ENCODE measurements at regions not wholly inside any gene's neighbourhood (a gene's known extent, or its start where the extent isn't known, plus 50 kb on each side); places are given as distances from the start of the nearest gene placed in this dataset.
"Not testable (repeated sequence)": the region's sequence is repeated elsewhere in the genome, so short reads cannot be mapped to it uniquely, and the experiment has no call there.

- CTCF ChIA-PET, H3K4me3 Mint-ChIP-seq, H3K27me3 Mint-ChIP-seq, H3K4me1 Mint-ChIP-seq, H3K36me3 Mint-ChIP-seq, H3K27ac Mint-ChIP-seq, DNase-seq: not testable (repeated sequence)
- peaks cover 25% of the 10 kb centered on the region for H3K9me3 Mint-ChIP-seq
These were observed 236.8 kb downstream of the VAPA start for GRCh38 chr18:10150576-10150975.

DNA sequence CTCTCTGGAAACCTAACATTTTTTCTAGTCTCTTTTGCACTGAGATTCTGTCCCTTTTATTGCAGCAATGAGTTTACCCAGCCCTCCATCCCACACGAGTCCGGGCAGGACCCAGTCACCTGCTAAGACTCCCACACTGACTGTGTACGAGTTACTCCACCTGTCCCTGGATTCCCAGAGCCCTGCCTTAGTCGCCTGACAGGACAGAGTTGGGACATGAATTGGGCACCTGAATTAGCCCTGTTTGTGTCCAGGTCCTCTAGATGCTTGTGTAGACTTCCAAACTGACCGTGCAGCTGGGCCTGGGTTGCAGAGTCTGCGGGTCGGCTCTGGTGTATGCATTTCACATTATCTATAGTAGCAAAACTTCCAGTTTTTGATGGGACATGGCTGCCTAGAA lies 238.7 kb downstream of the VAPA start:
- CTCF ChIA-PET = no interaction called here
- no peak for DNase-seq
- Mint-ChIP-seq H3K9me3 (peaks cover 25% of the 10 kb centered on the region), H3K4me3 (no peak overlapping the region), H3K36me3 (no peaks in the 10 kb centered on the region), H3K27me3 (no peaks in the 10 kb centered on the region), H3K27ac (no peak overlapping the region), H3K4me1 (no peaks in the 10 kb centered on the region)

- no peak for DNase-seq
- Mint-ChIP-seq H3K36me3 (no peaks in the 10 kb centered on the region), H3K4me1 (no peaks in the 10 kb centered on the region), H3K27ac (no peak overlapping the region), H3K27me3 (no peaks in the 10 kb centered on the region), H3K9me3 (peaks cover 25% of the 10 kb centered on the region), H3K4me3 (no peak overlapping the region)
- CTCF ChIA-PET = no interaction called here
These were observed 240.3 kb downstream of the VAPA start for GRCh38 chr18:10153924-10154752.

- no peak for DNase-seq
- no peaks in the 10 kb centered on the region for H3K27me3 Mint-ChIP-seq
- no peaks in the 10 kb centered on the region for H3K4me1 Mint-ChIP-seq
- CTCF ChIA-PET = no interaction called here
- H3K9me3 Mint-ChIP-seq = no peaks in the 10 kb centered on the region
- H3K36me3 Mint-ChIP-seq = no peaks in the 10 kb centered on the region
- H3K27ac Mint-ChIP-seq = no peak overlapping the region
- no peak overlapping the region for H3K4me3 Mint-ChIP-seq
These were observed 243.9 kb downstream of the VAPA start for GRCh38 chr18:10157706-10158105.

- Mint-ChIP-seq H3K27ac (no peak overlapping the region), H3K9me3 (no peaks in the 10 kb centered on the region), H3K4me3 (no peak overlapping the region), H3K36me3 (no peaks in the 10 kb centered on the region), H3K4me1 (no peaks in the 10 kb centered on the region), H3K27me3 (no peaks in the 10 kb centered on the region)
- CTCF ChIA-PET = no interaction called here
- DNase-seq = no peak
These were observed 246.4 kb downstream of the VAPA start for GRCh38 chr18:10160251-10160650.

DNA sequence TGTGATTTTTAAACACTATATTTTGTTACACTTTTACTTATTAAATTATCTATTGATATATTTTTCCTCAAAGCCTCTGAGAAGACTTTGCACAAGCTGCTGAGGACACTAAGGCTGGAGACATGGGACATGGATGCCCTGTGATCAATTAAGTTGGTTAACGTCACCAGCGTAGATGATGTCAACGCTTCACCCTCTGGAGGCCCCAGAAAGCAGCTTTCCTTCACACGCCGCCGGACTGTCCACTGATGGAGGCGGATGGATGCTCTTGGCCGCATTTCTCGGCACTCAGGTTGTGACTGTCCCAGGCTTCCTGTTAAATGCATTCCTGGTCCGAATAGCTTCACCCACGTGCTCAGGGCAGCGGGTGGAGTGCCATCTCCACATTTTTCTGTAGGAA lies 247.5 kb downstream of the VAPA start:
- CTCF ChIA-PET = no interaction called here
- Mint-ChIP-seq H3K4me1 (no peaks in the 10 kb centered on the region), H3K27ac (no peak overlapping the region), H3K36me3 (no peaks in the 10 kb centered on the region), H3K27me3 (no peaks in the 10 kb centered on the region), H3K9me3 (no peaks in the 10 kb centered on the region), H3K4me3 (no peak overlapping the region)
- DNase-seq = no peak

DNA sequence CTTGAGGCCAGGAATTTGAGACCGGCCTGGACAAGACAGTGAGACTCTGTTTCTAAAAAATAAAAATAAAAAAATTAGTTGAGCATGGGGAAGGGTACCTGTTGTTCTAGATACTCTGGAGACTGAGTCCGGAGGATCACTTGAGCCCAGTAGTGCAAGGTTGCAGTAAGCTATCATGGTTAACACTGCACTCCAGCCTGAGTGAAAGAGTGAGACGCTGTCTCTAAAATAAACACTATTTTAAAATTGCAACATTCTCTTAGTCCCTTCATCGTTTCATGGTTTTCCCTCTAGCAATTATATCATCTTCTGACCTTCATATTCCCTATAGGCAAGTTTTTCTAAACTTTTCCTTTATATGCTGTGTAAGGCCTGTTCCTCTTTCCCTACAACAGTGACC lies 248.5 kb downstream of the VAPA start:
- Mint-ChIP-seq H3K9me3 (no peaks in the 10 kb centered on the region), H3K27me3 (no peaks in the 10 kb centered on the region), H3K36me3 (no peaks in the 10 kb centered on the region), H3K4me3 (no peak overlapping the region), H3K4me1 (peaks cover 2% of the 10 kb centered on the region), H3K27ac (no peak overlapping the region)
- CTCF ChIA-PET = no interaction called here
- no peak for DNase-seq

GRCh38 chr18:10164271-10165071 lies 250.7 kb downstream of the VAPA start:
- no peak overlapping the region for H3K27ac Mint-ChIP-seq
- no peaks in the 10 kb centered on the region for H3K27me3 Mint-ChIP-seq
- H3K9me3 Mint-ChIP-seq = no peaks in the 10 kb centered on the region
- peaks cover 2% of the 10 kb centered on the region for H3K4me1 Mint-ChIP-seq
- no peak for DNase-seq
- no peaks in the 10 kb centered on the region for H3K36me3 Mint-ChIP-seq
- H3K4me3 Mint-ChIP-seq = no peak overlapping the region
- CTCF ChIA-PET = no interaction called here

DNA sequence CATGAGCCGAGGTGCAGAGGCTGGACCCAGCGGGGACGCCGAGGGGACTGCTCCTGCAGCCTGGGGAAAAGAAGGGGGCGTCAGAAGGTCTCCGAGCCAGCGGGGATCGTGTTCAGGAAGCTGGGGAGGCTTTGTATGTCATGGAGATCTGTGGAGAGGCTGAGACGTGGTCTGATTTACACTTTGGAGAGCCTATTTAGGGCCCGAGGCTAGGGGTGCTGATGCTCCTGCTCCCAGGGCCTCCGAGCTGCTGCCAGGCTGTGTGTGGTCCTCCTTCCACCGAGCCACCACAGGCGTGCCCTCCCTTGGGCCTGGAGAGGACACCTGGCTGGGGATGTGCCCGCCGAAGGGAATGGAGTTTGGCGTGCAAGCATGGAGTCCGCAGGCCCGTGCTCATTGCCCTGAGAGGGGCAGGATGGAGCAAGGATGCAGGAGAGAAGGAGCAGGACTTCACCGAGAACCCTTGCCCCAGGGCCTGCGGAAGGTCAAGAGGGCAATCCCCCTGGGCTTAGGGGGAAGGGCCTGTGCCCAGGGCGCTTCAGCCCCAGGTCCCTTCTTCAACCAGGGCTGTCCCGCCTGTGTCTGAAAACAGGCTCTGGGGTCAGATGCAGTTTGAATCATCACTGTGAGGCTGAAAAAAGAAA lies 252.5 kb downstream of the VAPA start:
- no peaks in the 10 kb centered on the region for H3K9me3 Mint-ChIP-seq
- no peak overlapping the region for H3K4me3 Mint-ChIP-seq
- CTCF ChIA-PET = no interaction called here
- H3K4me1 Mint-ChIP-seq = peaks cover 2% of the 10 kb centered on the region
- H3K27me3 Mint-ChIP-seq = peaks cover 3% of the 10 kb centered on the region
- no peak for DNase-seq
- H3K36me3 Mint-ChIP-seq = no peaks in the 10 kb centered on the region
- H3K27ac Mint-ChIP-seq = no peak overlapping the region

- no peak for DNase-seq
- Mint-ChIP-seq H3K9me3 (no peaks in the 10 kb centered on the region), H3K27me3 (peaks cover 3% of the 10 kb centered on the region), H3K36me3 (no peaks in the 10 kb centered on the region), H3K4me3 (no peak overlapping the region), H3K4me1 (peaks cover 2% of the 10 kb centered on the region), H3K27ac (no peak overlapping the region)
- CTCF ChIA-PET = no interaction called here
These were observed 253.9 kb downstream of the VAPA start for GRCh38 chr18:10167759-10168158.

DNA sequence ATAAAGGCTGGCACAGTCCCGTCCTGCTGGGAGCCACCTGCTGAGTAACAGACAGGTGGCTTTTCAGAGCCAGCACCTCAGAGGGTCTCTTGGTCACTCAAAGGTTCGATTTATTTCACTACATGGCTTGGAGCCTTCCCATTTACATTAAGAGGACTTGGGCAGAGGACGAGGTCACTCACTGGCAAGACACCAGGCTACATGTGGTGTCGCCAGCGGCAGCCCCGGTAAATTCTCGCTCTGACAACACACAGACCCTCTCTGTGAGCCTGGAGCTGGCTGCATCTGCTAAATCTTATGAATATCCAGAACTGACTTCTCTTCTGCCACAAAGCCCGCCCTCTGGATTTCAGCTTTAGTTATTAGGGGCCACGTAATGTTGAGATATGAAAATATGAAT lies 254.7 kb downstream of the VAPA start:
- no peaks in the 10 kb centered on the region for H3K9me3 Mint-ChIP-seq

GRCh38 chr18:10169064-10169562 lies 255.3 kb downstream of the VAPA start:
- H3K4me3 Mint-ChIP-seq = no peak overlapping the region
- H3K4me1 Mint-ChIP-seq = peaks cover 2% of the 10 kb centered on the region
- H3K27ac Mint-ChIP-seq = no peak overlapping the region
- CTCF ChIA-PET = no interaction called here
- H3K9me3 Mint-ChIP-seq = no peaks in the 10 kb centered on the region
- no peak for DNase-seq
- H3K27me3 Mint-ChIP-seq = peaks cover 3% of the 10 kb centered on the region
- H3K36me3 Mint-ChIP-seq = no peaks in the 10 kb centered on the region

More for the DNA sequence above, 254.7 kb downstream of the VAPA start:
- no peak overlapping the region for H3K4me3 Mint-ChIP-seq
- H3K4me1 Mint-ChIP-seq = peaks cover 2% of the 10 kb centered on the region
- DNase-seq = no peak
- CTCF ChIA-PET = no interaction called here
- peaks cover 3% of the 10 kb centered on the region for H3K27me3 Mint-ChIP-seq
- H3K36me3 Mint-ChIP-seq = no peaks in the 10 kb centered on the region
- no peak overlapping the region for H3K27ac Mint-ChIP-seq

GRCh38 chr18:10169814-10170213 lies 256.0 kb downstream of the VAPA start:
- Mint-ChIP-seq H3K4me1 (peaks cover 2% of the 10 kb centered on the region), H3K27me3 (peaks cover 3% of the 10 kb centered on the region), H3K27ac (no peak overlapping the region), H3K9me3 (peaks cover under 1% of the 10 kb centered on the region), H3K4me3 (no peak overlapping the region), H3K36me3 (no peaks in the 10 kb centered on the region)
- CTCF ChIA-PET = no interaction called here
- no peak for DNase-seq

GRCh38 chr18:10170375-10170774 lies 256.6 kb downstream of the VAPA start:
- H3K4me3 Mint-ChIP-seq = no peak overlapping the region
- peaks cover 2% of the 10 kb centered on the region for H3K4me1 Mint-ChIP-seq
- H3K9me3 Mint-ChIP-seq = peaks cover 1% of the 10 kb centered on the region
- DNase-seq = no peak
- peaks cover 3% of the 10 kb centered on the region for H3K27me3 Mint-ChIP-seq
- H3K27ac Mint-ChIP-seq = no peak overlapping the region
- no peaks in the 10 kb centered on the region for H3K36me3 Mint-ChIP-seq
- CTCF ChIA-PET = no interaction called here
